Smooth muscle cell of the brain vasculature (primary cell): ENCODE measurements at regions not wholly inside any gene's neighbourhood (a gene's known extent, or its start where the extent isn't known, plus 50 kb on each side); places are given as distances from the start of the nearest gene placed in this dataset.
"Not testable (repeated sequence)": the region's sequence is repeated elsewhere in the genome, so short reads cannot be mapped to it uniquely, and the experiment has no call there.

Experiments
- DNase-seq: peaks from one replicate; pipeline ENCODE4 v3.0.0-alpha.2; 2012; ENCODE audit warnings: low read depth, low spot score

DNA sequence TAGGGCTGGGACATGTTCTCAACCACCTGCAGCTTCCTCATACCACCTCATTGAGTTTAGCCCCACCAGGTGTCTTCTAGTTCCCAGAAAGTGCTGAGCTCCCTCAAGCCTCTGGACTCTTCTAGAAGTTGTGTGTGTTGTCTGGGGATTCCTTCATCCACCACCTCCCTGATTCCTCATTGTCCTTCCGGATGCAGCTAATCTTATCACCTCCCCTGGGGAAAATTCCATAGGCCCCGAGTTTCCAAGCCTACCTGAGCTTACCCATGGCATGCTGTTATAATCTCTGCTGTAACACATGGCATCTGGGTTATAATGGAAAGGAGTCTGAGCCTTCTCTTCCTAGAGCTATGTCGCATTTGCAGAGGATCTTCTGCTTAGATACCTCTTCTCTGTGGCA is 243.5 kb upstream of the SDK2 start:
- DNase-seq, result no peak

DNA sequence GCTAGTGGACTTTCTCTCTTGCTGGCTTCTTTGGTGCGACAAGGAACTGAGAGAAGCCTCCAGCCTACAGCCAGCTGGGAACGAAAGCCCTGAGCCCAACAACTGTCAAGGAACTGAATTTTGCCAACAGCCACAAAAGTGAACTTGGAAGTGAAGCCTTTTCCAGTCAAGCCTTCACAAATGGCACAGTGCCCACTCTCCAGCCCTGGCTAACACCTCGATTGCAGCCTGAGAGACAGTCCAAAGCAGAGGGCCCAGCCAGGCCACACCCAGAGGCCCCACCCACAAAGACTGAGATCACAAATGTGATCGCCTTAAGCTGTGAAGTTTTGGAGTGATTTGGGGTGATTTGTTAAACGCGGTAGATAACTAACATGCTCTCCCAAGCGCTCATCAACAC is 244.6 kb upstream of the SDK2 start:
- DNase-seq, result no peak

DNA sequence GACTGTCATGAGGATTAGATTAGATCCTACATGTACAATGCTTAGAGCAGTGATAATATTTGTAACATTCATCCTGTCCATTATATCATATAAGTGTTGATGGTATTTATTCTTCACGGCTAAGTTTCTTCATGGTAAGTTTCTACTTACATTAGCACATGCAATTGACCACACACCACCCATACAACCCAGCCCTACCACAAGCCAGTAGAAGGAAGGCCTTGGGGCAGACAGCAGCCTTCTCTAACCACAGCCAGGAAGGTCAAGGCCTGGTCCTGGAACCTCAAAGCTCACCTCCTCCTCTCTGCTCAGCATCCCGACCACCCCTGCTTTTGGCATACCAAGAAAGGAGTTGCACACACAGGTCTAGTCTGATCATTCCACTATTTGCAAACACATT is 245.2 kb upstream of the SDK2 start:
- no peak for DNase-seq

DNA sequence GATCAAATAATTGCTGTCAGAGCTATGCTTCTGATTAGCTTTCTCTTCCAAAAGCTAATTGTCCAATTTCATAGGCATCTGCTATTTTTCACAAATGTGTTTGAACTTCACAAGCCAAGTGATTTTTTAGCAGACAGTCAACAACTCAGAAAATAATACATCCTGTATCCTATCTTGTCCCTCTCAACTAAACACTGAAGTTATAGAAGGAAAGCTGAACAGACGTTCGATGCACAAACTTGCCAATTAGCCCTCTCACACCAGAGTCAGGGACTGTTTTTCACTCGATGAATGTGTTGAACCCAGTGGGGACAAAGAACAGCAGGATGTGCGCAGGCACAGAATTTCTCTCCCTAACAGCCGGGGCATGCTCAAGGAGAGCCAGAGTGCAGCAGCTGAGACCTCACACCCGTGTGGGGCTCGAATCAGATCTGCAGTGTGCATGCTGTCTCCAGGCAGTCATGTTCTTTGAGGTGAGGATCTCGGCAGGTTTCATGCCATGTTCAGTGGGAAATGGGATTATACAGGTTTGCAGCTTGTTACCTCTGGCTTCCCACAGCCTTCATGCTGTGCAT is 246.7 kb upstream of the SDK2 start:
- DNase-seq, result no peak

- no peak for DNase-seq
Observed at GRCh38 chr17:73895157-73895556, 250.9 kb upstream of the SDK2 start.

GRCh38 chr17:73896966-73897365 is 252.7 kb upstream of the SDK2 start:
- no peak for DNase-seq

DNA sequence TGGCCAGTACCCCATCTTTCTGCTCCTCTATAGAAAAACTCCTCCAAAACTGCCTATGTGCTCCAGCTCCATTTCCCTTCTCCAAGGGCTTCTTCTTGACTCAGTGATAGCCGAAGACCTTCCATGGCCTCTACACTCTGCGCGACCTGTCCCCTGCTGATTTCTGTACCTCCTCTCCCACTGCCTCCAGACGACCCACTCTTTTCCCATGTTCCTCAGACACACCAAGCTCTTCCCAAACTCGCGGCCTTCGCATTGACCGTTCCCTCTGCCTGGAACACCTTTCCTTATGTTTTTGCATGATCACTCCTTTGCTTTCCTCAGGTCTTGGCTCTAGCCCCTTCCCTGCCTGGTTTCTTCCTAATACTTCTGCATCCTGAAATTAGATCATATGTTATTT is 255.6 kb upstream of the SDK2 start:
- no peak for DNase-seq

GRCh38 chr17:73900516-73900915 is 256.3 kb upstream of the SDK2 start:
- DNase-seq, result no peak

DNA sequence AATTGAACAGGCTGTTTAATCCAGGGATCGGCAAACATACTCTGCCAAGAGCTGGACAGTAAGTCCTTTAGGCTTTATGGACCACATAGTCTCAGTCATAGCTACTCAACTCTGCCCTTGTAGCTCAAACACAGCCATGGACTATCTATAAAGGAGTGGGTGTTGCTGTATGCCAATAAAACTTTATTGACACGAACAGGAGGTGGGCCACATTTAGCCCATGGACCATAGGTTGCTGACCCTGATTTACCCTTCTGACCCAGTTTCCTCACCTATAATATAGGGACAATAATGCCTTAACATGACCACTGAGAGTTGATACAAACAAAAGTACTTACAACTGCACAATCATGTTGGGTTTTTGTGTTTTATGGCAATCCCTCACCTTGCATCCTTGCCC is 257.0 kb upstream of the SDK2 start:
- no peak for DNase-seq

GRCh38 chr17:73901661-73902415 is 257.6 kb upstream of the SDK2 start:
- DNase-seq, result no peak

DNA sequence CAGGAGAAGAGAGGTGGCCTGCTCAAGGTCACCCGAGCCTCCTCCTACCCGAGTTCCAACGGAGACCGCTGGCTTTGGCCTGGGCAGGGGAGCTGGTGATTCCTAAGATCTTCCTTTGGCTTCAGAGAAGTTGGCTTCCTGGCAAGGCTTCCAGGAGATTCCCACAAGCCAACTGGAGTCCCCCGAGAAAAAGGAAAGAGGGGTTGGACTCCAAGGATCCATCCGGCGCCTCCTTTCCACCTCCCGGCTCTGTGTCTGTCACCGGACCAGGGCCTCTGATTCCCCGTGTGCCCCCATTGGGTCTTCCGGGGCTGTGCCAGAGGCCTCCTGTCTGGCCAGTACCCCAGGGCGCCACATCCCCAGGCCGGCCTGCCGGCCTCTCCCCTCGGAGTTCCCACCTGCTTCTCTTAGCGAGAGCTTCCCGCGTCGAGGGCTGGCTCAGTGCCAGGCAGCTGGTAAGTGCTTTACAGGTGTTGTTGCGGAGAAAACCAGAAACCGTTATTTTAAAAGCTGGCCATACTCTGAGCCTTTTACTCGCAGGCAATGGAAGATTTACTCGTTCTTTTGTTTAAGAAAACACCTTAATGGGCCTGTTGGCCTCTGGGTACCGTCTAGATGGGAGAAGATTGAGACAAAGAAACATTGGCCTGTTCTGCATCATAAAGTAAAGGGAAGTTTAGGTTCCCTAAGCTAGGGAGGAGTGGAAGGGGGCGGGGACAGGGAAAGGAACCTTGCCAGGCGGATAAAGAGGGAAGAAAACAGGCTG is 258.4 kb upstream of the SDK2 start:
- DNase-seq, result no peak

- DNase-seq, result no peak
Observed at GRCh38 chr17:73906896-73907870, 262.9 kb upstream of the SDK2 start.

GRCh38 chr17:73909186-73909585 is 264.9 kb upstream of the SDK2 start:
- no peak for DNase-seq

GRCh38 chr17:73910206-73910605 is 266.0 kb upstream of the SDK2 start:
- no peak for DNase-seq

GRCh38 chr17:73910821-73911515 is 266.7 kb upstream of the SDK2 start:
- no peak for DNase-seq

GRCh38 chr17:73911726-73912372 is 267.6 kb upstream of the SDK2 start:
- DNase-seq, result no peak

DNA sequence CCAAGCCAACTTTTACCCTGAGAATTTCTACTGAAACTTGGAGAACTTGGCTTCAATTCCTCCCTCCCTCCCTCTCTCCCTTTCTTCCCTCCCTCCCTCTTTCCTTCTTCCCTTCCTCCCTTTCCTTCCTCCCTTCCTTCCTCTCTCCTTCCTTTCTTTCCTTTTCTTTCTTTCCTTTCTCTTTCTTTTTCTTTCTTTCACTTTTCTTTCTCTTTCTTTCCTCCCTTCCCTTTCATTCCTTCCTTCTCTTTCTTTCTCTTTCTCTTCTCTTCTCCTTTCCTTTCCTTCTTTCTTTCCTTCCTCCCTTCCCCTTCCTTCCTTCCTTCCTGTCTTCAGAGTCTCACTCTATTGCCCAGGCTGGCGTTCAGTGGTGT is 268.1 kb upstream of the SDK2 start:
- DNase-seq, result no peak

GRCh38 chr17:73914536-73915274 is 270.5 kb upstream of the SDK2 start:
- DNase-seq, result no peak

- not testable (repeated sequence) for DNase-seq
Observed at GRCh38 chr17:73919033-73919432, 274.8 kb upstream of the SDK2 start.

DNA sequence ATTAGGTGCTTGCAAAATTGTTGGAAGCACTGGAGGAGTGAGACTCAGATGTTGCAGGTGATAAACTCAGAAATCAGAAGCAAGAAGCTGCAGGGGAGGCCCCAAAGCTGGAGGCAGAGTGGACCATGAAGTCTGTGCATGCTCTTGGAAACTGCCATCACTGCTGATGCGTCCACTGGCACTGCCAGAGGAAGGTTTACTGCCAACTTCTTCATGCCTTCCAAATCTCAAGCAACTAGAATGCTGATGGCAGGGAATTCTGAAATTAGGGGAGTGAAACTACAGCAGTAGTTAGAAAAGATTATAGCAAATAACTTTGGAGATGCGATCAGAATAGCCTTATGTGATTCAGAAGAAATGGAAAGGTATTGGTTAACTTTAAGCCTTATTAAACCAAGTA is 277.1 kb upstream of the SDK2 start:
- DNase-seq, result no peak
